ENCODE measurements at regions not wholly inside any gene's neighbourhood (a gene's known extent, or its start where the extent isn't known, plus 50 kb on each side); places are given as distances from the start of the nearest gene placed in this dataset.

GRCh38 chr2:236884569-236885175 lies 201.0 kb upstream of the COPS8 start:
- DNase-seq: no peak

- DNase-seq: no peak
These were observed 199.2 kb upstream of the COPS8 start for GRCh38 chr2:236886456-236886855.

- no peak for DNase-seq
These were observed 198.2 kb upstream of the COPS8 start for GRCh38 chr2:236887531-236887930.

- no peak for DNase-seq
These were observed 197.5 kb upstream of the COPS8 start for GRCh38 chr2:236887953-236888793.

GRCh38 chr2:236888794-236889780 lies 196.6 kb upstream of the COPS8 start:
- DNase-seq: no peak

- no peak for DNase-seq
These were observed 195.6 kb upstream of the COPS8 start for GRCh38 chr2:236889791-236890704.

- DNase-seq: no peak
These were observed 193.0 kb upstream of the COPS8 start for GRCh38 chr2:236892721-236893120.

GRCh38 chr2:236894791-236895190 lies 190.9 kb upstream of the COPS8 start:
- no peak for DNase-seq

- DNase-seq: no peak
These were observed 190.2 kb upstream of the COPS8 start for GRCh38 chr2:236895497-236895896.

- no peak for DNase-seq
These were observed 189.0 kb upstream of the COPS8 start for GRCh38 chr2:236896688-236897087.

- no peak for DNase-seq
These were observed 186.5 kb upstream of the COPS8 start for GRCh38 chr2:236899146-236899545.

GRCh38 chr2:236899950-236900640 lies 185.6 kb upstream of the COPS8 start:
- no peak for DNase-seq

- DNase-seq: no peak
These were observed 183.7 kb upstream of the COPS8 start for GRCh38 chr2:236901956-236902355.

- DNase-seq: no peak
These were observed 181.7 kb upstream of the COPS8 start for GRCh38 chr2:236903978-236904377.

- DNase-seq: no peak
These were observed 181.1 kb upstream of the COPS8 start for GRCh38 chr2:236904389-236905263.

GRCh38 chr2:236905976-236906375 lies 179.7 kb upstream of the COPS8 start:
- DNase-seq: no peak

GRCh38 chr2:236908439-236909192 lies 177.1 kb upstream of the COPS8 start:
- no peak for DNase-seq

GRCh38 chr2:236909193-236909504 lies 176.5 kb upstream of the COPS8 start:
- DNase-seq: no peak

GRCh38 chr2:236909802-236910201 lies 175.9 kb upstream of the COPS8 start:
- DNase-seq: no peak

All from CD4-positive, alpha-beta T cell treated with Interleukin-15 for 1 hour (primary cell).